Fibroblast of lung (primary cell): ENCODE measurements at regions not wholly inside any gene's neighbourhood (a gene's known extent, or its start where the extent isn't known, plus 50 kb on each side); places are given as distances from the start of the nearest gene placed in this dataset.
"Not testable (repeated sequence)": the region's sequence is repeated elsewhere in the genome, so short reads cannot be mapped to it uniquely, and the experiment has no call there.

ENCODE experiments used
- DNase-seq, 2 donors: peaks; one replicate each; pipeline versions ENCODE4 v3.0.0 to v3.0.0-alpha.2; 2010; ENCODE audit warnings: low read depth in 2 of 2
- H2AFZ ChIP-seq: 2 replicates; pipeline ENCODE4 v1.5.1; 2012; ENCODE audit warnings: low read length, control low read depth, inconsistent platforms
- H3K27ac ChIP-seq: 2 replicates; pipeline ENCODE4 v1.5.1; 2011; ENCODE audit warnings: low read length, control low read depth; ENCODE audit not compliant: insufficient read depth
- H3K27me3 ChIP-seq: 2 replicates; pipeline ENCODE4 v1.5.1; 2011; ENCODE audit warnings: mild to moderate bottlenecking, low read length; ENCODE audit not compliant: control insufficient read depth, insufficient read depth
- H3K36me3 ChIP-seq: 2 replicates; pipeline ENCODE4 v1.5.1; 2011; ENCODE audit warnings: low read length; ENCODE audit not compliant: control insufficient read depth, insufficient read depth
- H3K4me1 ChIP-seq: 2 replicates; pipeline ENCODE4 v1.5.1; 2011; ENCODE audit warnings: low read length; ENCODE audit not compliant: control insufficient read depth, insufficient read depth; ENCODE audit errors: extremely low read depth
- H3K4me2 ChIP-seq: 2 replicates; pipeline ENCODE4 v1.5.1; 2011; ENCODE audit warnings: low read length, control low read depth; ENCODE audit not compliant: insufficient read depth; ENCODE audit errors: extremely low read depth
- H3K4me3 ChIP-seq, 4 experiments: fragments of 200-600 bp in 1 of 4; sonication (generic) in 1 of 4; replicated peaks in 1 of 4; 2 replicates each; pipeline ENCODE4 v1.5.1; 2011 to 2016; ENCODE audit warnings: low read length in 4 of 4, low read depth in 3 of 4, mild to moderate bottlenecking in 3 of 4, control low read depth in 2 of 4, inconsistent platforms in 1 of 4, mixed read lengths in 1 of 4; ENCODE audit not compliant: insufficient read depth in 1 of 4; ENCODE audit errors: control extremely low read depth in 1 of 4
- H3K79me2 ChIP-seq: 2 replicates; pipeline ENCODE4 v1.5.1; 2012; ENCODE audit warnings: mild to moderate bottlenecking, low read length, inconsistent platforms; ENCODE audit not compliant: control insufficient read depth, insufficient read depth
- H3K9ac ChIP-seq: 2 replicates; pipeline ENCODE4 v1.5.1; 2011; ENCODE audit warnings: mild to moderate bottlenecking, low read length, control low read depth; ENCODE audit not compliant: insufficient read depth
- H3K9me3 ChIP-seq: 2 replicates; pipeline ENCODE4 v1.5.1; 2012; ENCODE audit warnings: low read depth, low read length; ENCODE audit not compliant: control insufficient read depth, insufficient read depth
- H4K20me1 ChIP-seq: 2 replicates; pipeline ENCODE4 v1.5.1; 2011; ENCODE audit warnings: low read length; ENCODE audit not compliant: control insufficient read depth, insufficient read depth; ENCODE audit errors: extremely low read depth
- CTCF ChIP-seq, 2 donors: IDR thresholded peaks in 1 of 2; conservative IDR thresholded peaks in 1 of 2; 1 replicate in 1 of 2; 2 replicates in 1 of 2; pipeline ENCODE4 v1.5.1; 2011 to 2012; ENCODE audit warnings: low read length in 2 of 2, control low read depth in 1 of 2, inconsistent platforms in 1 of 2, low read depth in 1 of 2, mild to moderate bottlenecking in 1 of 2
- EZH2 ChIP-seq: IDR thresholded peaks from 2 replicates; pipeline ENCODE4 v1.5.1; 2012; ENCODE audit warnings: low read length, control low read depth, mild to moderate bottlenecking; ENCODE audit errors: missing control alignments

DNA sequence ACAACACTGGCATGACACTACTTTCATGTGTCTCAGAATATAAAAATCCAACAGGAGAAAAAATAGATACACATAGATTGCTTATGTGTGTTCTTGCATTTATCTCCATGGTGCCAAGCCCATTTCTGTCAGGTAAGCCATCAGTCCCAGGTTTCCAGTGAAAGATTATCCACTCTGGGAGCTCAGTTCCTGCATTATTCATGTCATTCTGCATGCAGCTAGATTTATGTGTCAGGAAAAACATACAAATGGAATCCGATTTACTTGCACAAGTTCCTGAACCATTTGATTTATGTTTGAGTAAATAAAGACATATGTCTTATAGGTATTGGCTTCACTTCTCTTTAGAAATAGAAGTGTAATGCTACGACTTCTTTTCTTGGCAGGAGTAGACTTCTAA, 569.7 kb downstream of the KCNJ2 start:
- TF ChIP-seq CTCF (conservative IDR thresholded peaks at IDR 0.05 in 1 of 2, IDR thresholded peaks at IDR 0.05 in 1 of 2; ENCODE audit: low read depth in 1 of 2, low read length in 2 of 2): no peak
- TF ChIP-seq EZH2: no peak
- H2AFZ ChIP-seq: no peak overlapping the region

GRCh38 chr17:70746574-70746973, 577.2 kb downstream of the KCNJ2 start:
- H3K79me2 ChIP-seq, H3K27me3 ChIP-seq, H3K4me2 ChIP-seq, H3K4me1 ChIP-seq, H4K20me1 ChIP-seq, H3K36me3 ChIP-seq, DNase-seq, H3K4me3 ChIP-seq, H3K9ac ChIP-seq, H2AFZ ChIP-seq, H3K27ac ChIP-seq, H3K9me3 ChIP-seq: not testable (repeated sequence)

More for the DNA sequence above, 569.7 kb downstream of the KCNJ2 start:
- Histone ChIP-seq H3K36me3 (no peaks in the 10 kb centered on the region), H3K4me1 (no peaks in the 10 kb centered on the region), H3K4me3 (no peak overlapping the region), H3K27me3 (no peaks in the 10 kb centered on the region), H4K20me1 (no peaks in the 10 kb centered on the region), H3K27ac (no peak overlapping the region), H3K9me3 (no peaks in the 10 kb centered on the region), H3K4me2 (no peak overlapping the region), H3K79me2 (no peaks in the 10 kb centered on the region), H3K9ac (no peak overlapping the region)
- DNase-seq: no peak

GRCh38 chr17:70750983-70751382, 581.7 kb downstream of the KCNJ2 start:
- Histone ChIP-seq H3K79me2 (no peaks in the 10 kb centered on the region), H3K36me3 (no peaks in the 10 kb centered on the region), H2AFZ (no peak overlapping the region), H3K4me1 (no peaks in the 10 kb centered on the region), H3K4me3 (no peak overlapping the region), H4K20me1 (no peaks in the 10 kb centered on the region), H3K9me3 (no peaks in the 10 kb centered on the region), H3K9ac (no peak overlapping the region), H3K4me2 (no peak overlapping the region), H3K27me3 (no peaks in the 10 kb centered on the region), H3K27ac (no peak overlapping the region)
- TF ChIP-seq CTCF (conservative IDR thresholded peaks at IDR 0.05 in 1 of 2, IDR thresholded peaks at IDR 0.05 in 1 of 2; ENCODE audit: low read depth in 1 of 2, low read length in 2 of 2) (no peak), EZH2 (no peak)
- DNase-seq: no peak

GRCh38 chr17:70752461-70752860, 583.1 kb downstream of the KCNJ2 start:
- not testable (repeated sequence) for H3K4me1 ChIP-seq, H3K36me3 ChIP-seq, H3K9me3 ChIP-seq, H3K4me3 ChIP-seq, H3K9ac ChIP-seq, H3K27me3 ChIP-seq, H3K27ac ChIP-seq, H3K4me2 ChIP-seq, H3K79me2 ChIP-seq, H4K20me1 ChIP-seq, DNase-seq, H2AFZ ChIP-seq
